RWPE1 (cell line): ENCODE measurements at regions not wholly inside any gene's neighbourhood (a gene's known extent, or its start where the extent isn't known, plus 50 kb on each side); places are given as distances from the start of the nearest gene placed in this dataset.
"Not testable (repeated sequence)": the region's sequence is repeated elsewhere in the genome, so short reads cannot be mapped to it uniquely, and the experiment has no call there.

Source experiments
- CTCF ChIA-PET: fragments of 350-600 bp; sonication (Branson Sonifier 250); formaldehyde crosslinking; extraction: SDS; loops from one replicate; lab custom pipeline; 2021; lab: Yijun Ruan, JAX
- POLR2A ChIA-PET: fragments of 400-600 bp; formaldehyde crosslinking; extraction: SDS; loops from one replicate; lab custom pipeline; 2020; ENCODE audit warnings: antibody characterized with exemption; ENCODE audit not compliant: low non-redundant PET; lab: Yijun Ruan, JAX
- DNase-seq: peaks from one replicate; pipeline ENCODE4 v3.0.0; 2012; ENCODE audit warnings: low spot score
- H3K27ac ChIP-seq: fragments of 450-650 bp; 2 replicates; pipeline ENCODE4 v1.5.1; 2017
- CTCF ChIP-seq: fragments of 450-650 bp; conservative IDR thresholded peaks from 2 replicates; pipeline ENCODE4 v1.5.1; 2017; ENCODE audit warnings: low read depth, mild to moderate bottlenecking

DNA sequence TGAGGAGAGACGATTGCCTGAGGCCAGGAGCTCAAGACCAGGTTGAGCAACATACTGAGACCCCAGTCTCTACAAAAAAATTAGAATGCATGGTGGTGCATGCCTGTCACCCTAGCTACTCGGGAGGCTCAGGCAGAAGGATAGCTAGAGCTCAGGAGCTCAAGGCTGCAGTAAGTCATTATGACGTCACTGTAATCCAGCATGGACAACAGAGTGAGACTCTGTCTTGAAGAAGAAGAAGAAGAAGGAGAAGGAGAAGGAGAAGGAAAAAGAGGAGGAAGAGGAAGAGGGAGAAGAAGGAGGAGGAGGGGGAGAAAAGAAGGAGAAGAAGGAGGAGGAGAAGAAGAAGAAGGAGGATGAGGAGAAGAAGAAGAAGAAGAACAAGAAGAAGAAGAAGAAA is 519.1 kb downstream of the CDH9 start:
- POLR2A ChIA-PET = no interaction called here
- no peak for TF ChIP-seq CTCF
- no peak for DNase-seq
- CTCF ChIA-PET = no interaction called here
- no peak overlapping the region for H3K27ac ChIP-seq

- DNase-seq = no peak
- no peak overlapping the region for H3K27ac ChIP-seq
- no peak for TF ChIP-seq CTCF
- ChIA-PET POLR2A (no interaction called here), CTCF (no interaction called here)
Measured at GRCh38 chr5:26518065-26518464, 520.3 kb downstream of the CDH9 start.

- ChIA-PET CTCF (interaction anchor here (0.6 kb wide), 1 partner anchor 16 kb away, joined by 3 read pairs; no protein-coding TSS in a partner anchor), POLR2A (no interaction called here)
- TF ChIP-seq CTCF = no peak
- no peak for DNase-seq
- no peak overlapping the region for H3K27ac ChIP-seq
Measured at GRCh38 chr5:26498972-26499371, 539.4 kb downstream of the CDH9 start.

DNA sequence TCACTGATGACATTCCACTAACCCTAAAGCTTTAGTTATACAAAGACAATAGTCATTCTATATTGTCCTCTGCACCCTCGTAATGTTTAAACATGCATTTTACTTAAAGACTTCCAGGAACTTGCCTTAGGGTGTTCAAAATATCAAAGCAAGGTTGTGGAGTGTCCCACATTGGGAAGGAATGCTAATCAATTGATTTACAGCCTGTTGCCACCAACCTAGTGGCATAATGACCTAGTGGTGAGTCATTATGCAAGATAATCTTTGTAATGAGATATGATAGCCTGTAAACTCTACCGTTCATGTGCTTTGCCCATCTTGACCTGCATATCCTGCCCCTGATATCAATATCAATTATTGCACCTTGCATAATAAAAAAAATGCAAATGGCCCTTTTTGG is 542.9 kb downstream of the CDH9 start:
- DNase-seq = no peak
- TF ChIP-seq CTCF = no peak
- H3K27ac ChIP-seq = no peak overlapping the region
- ChIA-PET POLR2A (no interaction called here), CTCF (no interaction called here)

- no peak overlapping the region for H3K27ac ChIP-seq
- CTCF ChIA-PET = no interaction called here
- POLR2A ChIA-PET = no interaction called here
- no peak for DNase-seq
- TF ChIP-seq CTCF = no peak
Measured at GRCh38 chr5:26492906-26493459, 545.4 kb downstream of the CDH9 start.

GRCh38 chr5:26487553-26487952 is 550.8 kb downstream of the CDH9 start:
- ChIA-PET POLR2A (no interaction called here), CTCF (interaction anchor here (0.6 kb wide), 3 partner anchors 55 to 1203 kb away, joined by 4 to 5 read pairs (median 4); no protein-coding TSS in a partner anchor)
- no peak overlapping the region for H3K27ac ChIP-seq
- TF ChIP-seq CTCF = no peak
- no peak for DNase-seq

- H3K27ac ChIP-seq = no peak overlapping the region
- POLR2A ChIA-PET = no interaction called here
- CTCF ChIA-PET = no interaction called here
- DNase-seq = no peak
- no peak for TF ChIP-seq CTCF
Measured at GRCh38 chr5:26486631-26487030, 551.8 kb downstream of the CDH9 start.

GRCh38 chr5:26485146-26485860 is 553.1 kb downstream of the CDH9 start:
- H3K27ac ChIP-seq, POLR2A ChIA-PET, DNase-seq, CTCF ChIA-PET: not testable (repeated sequence)
